H1 (cell line): ENCODE measurements at regions not wholly inside any gene's neighbourhood (a gene's known extent, or its start where the extent isn't known, plus 50 kb on each side); places are given as distances from the start of the nearest gene placed in this dataset.

Experiments
- CTCF ChIA-PET: fragments of 300-600 bp; sonication (Branson Sonifier 250); formaldehyde crosslinking; loops from one replicate; lab custom pipeline; 2021; ENCODE audit not compliant: partially characterized antibody; lab: Charles Lee
- POLR2A ChIA-PET: fragments of 300-600 bp; sonication (Branson Sonifier 250); formaldehyde crosslinking; loops from one replicate; lab custom pipeline; 2021; ENCODE audit warnings: inconsistent platforms; ENCODE audit not compliant: partially characterized antibody; lab: Charles Lee
- DNase-seq, 2 experiments: peaks; one replicate each; pipeline versions ENCODE4 v3.0.0 to v3.0.0-alpha.2; 2010 to 2022; ENCODE audit warnings: low spot score in 2 of 2, low read depth in 1 of 2, mixed read lengths in 1 of 2
- FAIRE-seq: peaks from 2 replicates; lab custom pipeline; 2011; peaks lifted over from hg19 to GRCh38; lab: Jason Lieb, UNC
- H2AFZ ChIP-seq: 2 replicates; pipeline ENCODE4 v1.8.1; 2012; ENCODE audit warnings: low read length, inconsistent platforms
- H2AK5ac ChIP-seq: 2 replicates; pipeline ENCODE4 v1.6.1; 2013; ENCODE audit warnings: low read depth, low read length
- H2BK120ac ChIP-seq: replicated peaks from 2 replicates; pipeline ENCODE3; 2013; ENCODE audit warnings: low read depth, low read length, inconsistent platforms
- H2BK12ac ChIP-seq: 2 replicates; pipeline ENCODE4 v1.6.1; 2013; ENCODE audit warnings: low read depth, low read length
- H2BK15ac ChIP-seq: 2 replicates; pipeline ENCODE4 v1.6.1; 2013; ENCODE audit warnings: low read length
- H2BK20ac ChIP-seq: 2 replicates; pipeline ENCODE4 v1.6.1; 2013; ENCODE audit warnings: low read length
- H2BK5ac ChIP-seq: 2 replicates; pipeline ENCODE4 v1.6.1; 2013; ENCODE audit warnings: low read depth, low read length
- H3K14ac ChIP-seq: 2 replicates; pipeline ENCODE4 v1.6.1; 2013; ENCODE audit warnings: inconsistent platforms; ENCODE audit not compliant: insufficient read length
- H3K18ac ChIP-seq: 2 replicates; pipeline ENCODE4 v1.6.1; 2013; ENCODE audit warnings: low read length; ENCODE audit errors: extremely low read depth
- H3K23ac ChIP-seq: 2 replicates; pipeline ENCODE4 v1.6.1; 2013; ENCODE audit warnings: inconsistent platforms; ENCODE audit not compliant: insufficient read length
- H3K23me2 ChIP-seq: 2 replicates; pipeline ENCODE4 v1.6.1; 2013; ENCODE audit warnings: low read depth, low read length
- H3K27ac ChIP-seq: 2 replicates; pipeline ENCODE4 v1.6.1; 2011; ENCODE audit warnings: low read depth, low read length, inconsistent platforms
- H3K27me3 ChIP-seq, 4 experiments: replicated peaks in 1 of 4; 1 replicate in 1 of 4; 2 replicates in 3 of 4; pipeline versions ENCODE4 v1.6.1 to v1.8.1; 2011 to 2013; ENCODE audit warnings: low read length in 3 of 4, mild to moderate bottlenecking in 3 of 4, inconsistent platforms in 2 of 4, mixed read lengths in 2 of 4, moderate library complexity in 1 of 4; ENCODE audit not compliant: control insufficient read depth in 3 of 4, insufficient read depth in 3 of 4; ENCODE audit errors: extremely low read depth in 1 of 4
- H3K36me3 ChIP-seq, 4 experiments: 2 replicates each; pipeline versions ENCODE4 v1.6.1 to v1.8.1; 2011 to 2013; ENCODE audit warnings: mild to moderate bottlenecking in 4 of 4, low read length in 3 of 4, moderate library complexity in 2 of 4, control low read depth in 1 of 4, inconsistent platforms in 1 of 4; ENCODE audit not compliant: insufficient read depth in 4 of 4, control insufficient read depth in 2 of 4
- H3K4ac ChIP-seq: replicated peaks from 2 replicates; pipeline ENCODE3; 2013; ENCODE audit warnings: low read length, low read depth, mixed read lengths, inconsistent platforms; ENCODE audit not compliant: insufficient read length
- H3K4me1 ChIP-seq, 4 experiments: replicated peaks in 1 of 4; 1 replicate in 1 of 4; 2 replicates in 3 of 4; pipeline versions ENCODE4 v1.6.1 to v1.8.1; 2011 to 2013; ENCODE audit warnings: low read length in 3 of 4, inconsistent platforms in 2 of 4, mixed read lengths in 1 of 4; ENCODE audit not compliant: insufficient read depth in 4 of 4, control insufficient read depth in 3 of 4
- H3K4me2 ChIP-seq, 2 experiments: 2 replicates each; pipeline versions ENCODE4 v1.6.1 to v1.8.1; 2011 to 2013; ENCODE audit warnings: low read depth in 2 of 2, low read length in 2 of 2, control low read depth in 1 of 2, inconsistent platforms in 1 of 2, mild to moderate bottlenecking in 1 of 2; ENCODE audit not compliant: insufficient read depth in 1 of 2
- H3K4me3 ChIP-seq, 4 experiments: fragments of 200-600, 300-600 bp in 1 of 4; sonication (generic), shearing (Covaris generic), sonication (Bioruptor Twin) in 1 of 4; 2 replicates each; pipeline versions ENCODE4 v1.5.1 to v1.8.1; 2011 to 2016; ENCODE audit warnings: low read length in 4 of 4, low read depth in 3 of 4, control low read depth in 2 of 4, inconsistent platforms in 2 of 4, mild to moderate bottlenecking in 2 of 4, mixed read lengths in 1 of 4, moderate library complexity in 1 of 4; ENCODE audit not compliant: insufficient read depth in 2 of 4; ENCODE audit errors: extremely low read depth in 1 of 4
- H3K56ac ChIP-seq: replicated peaks from 2 replicates; pipeline ENCODE3; 2013; ENCODE audit warnings: low read depth, mild to moderate bottlenecking, mixed read lengths, low read length, inconsistent platforms; ENCODE audit not compliant: insufficient read length
- H3K79me1 ChIP-seq: 2 replicates; pipeline ENCODE4 v1.6.1; 2013; ENCODE audit warnings: low read depth, low read length, control low read depth
- H3K79me2 ChIP-seq, 2 experiments: 2 replicates each; pipeline versions ENCODE4 v1.6.1 to v1.8.1; 2012 to 2013; ENCODE audit warnings: low read length in 2 of 2, mild to moderate bottlenecking in 2 of 2, inconsistent platforms in 1 of 2; ENCODE audit not compliant: insufficient read depth in 2 of 2, control insufficient read depth in 1 of 2
- H3K9ac ChIP-seq, 4 experiments: replicated peaks in 1 of 4; 1 replicate in 1 of 4; 2 replicates in 3 of 4; pipeline versions ENCODE4 v1.6.1 to v1.8.1; 2011 to 2013; ENCODE audit warnings: low read depth in 3 of 4, low read length in 3 of 4, control low read depth in 2 of 4, mild to moderate bottlenecking in 2 of 4, moderate library complexity in 2 of 4, inconsistent platforms in 1 of 4; ENCODE audit errors: extremely low read depth in 1 of 4
- H3K9me3 ChIP-seq, 2 experiments: 2 replicates each; pipeline versions ENCODE4 v1.6.1 to v1.8.1; 2012 to 2013; ENCODE audit warnings: mild to moderate bottlenecking in 2 of 2, moderate library complexity in 2 of 2, control low read depth in 1 of 2, inconsistent platforms in 1 of 2, low read depth in 1 of 2, low read length in 1 of 2, mixed read lengths in 1 of 2; ENCODE audit not compliant: insufficient read depth in 2 of 2
- H4K20me1 ChIP-seq, 2 experiments: replicated peaks in 1 of 2; 2 replicates each; pipeline versions ENCODE3 to v1.8.1; 2011 to 2013; ENCODE audit warnings: inconsistent platforms in 2 of 2, low read length in 2 of 2, mild to moderate bottlenecking in 1 of 2; ENCODE audit not compliant: insufficient read depth in 2 of 2, control insufficient read depth in 1 of 2
- H4K5ac ChIP-seq: 2 replicates; pipeline ENCODE4 v1.6.1; 2013; ENCODE audit warnings: low read length, low read depth, mixed read lengths, inconsistent platforms; ENCODE audit not compliant: insufficient read length
- H4K8ac ChIP-seq: 2 replicates; pipeline ENCODE4 v1.8.0; 2013; ENCODE audit warnings: mild to moderate bottlenecking, moderate library complexity, low read length, inconsistent platforms; ENCODE audit not compliant: insufficient read depth; ENCODE audit errors: extremely low read depth
- H4K91ac ChIP-seq: replicated peaks from 2 replicates; pipeline ENCODE3; 2013; ENCODE audit warnings: low read length, mixed read lengths, inconsistent platforms; ENCODE audit not compliant: insufficient read length
- BACH1 ChIP-seq: IDR thresholded peaks from 2 replicates; pipeline ENCODE4 v1.6.1; 2012; ENCODE audit warnings: low read length, improper control_type of control experiment
- CHD2 ChIP-seq: IDR thresholded peaks from 2 replicates; pipeline ENCODE4 v1.6.1; 2012; ENCODE audit warnings: low read length, improper control_type of control experiment
- EP300 ChIP-seq, 2 experiments: IDR thresholded peaks; 1 replicate in 1 of 2; 2 replicates in 1 of 2; pipeline ENCODE4 v1.6.1; 2011 to 2012; ENCODE audit warnings: low read depth in 2 of 2, low read length in 2 of 2, mild to moderate bottlenecking in 2 of 2, borderline replicate concordance in 1 of 2, inconsistent platforms in 1 of 2, moderate library complexity in 1 of 2
- HDAC6 ChIP-seq: IDR thresholded peaks from one replicate; pipeline ENCODE4 v1.7.1; 2012; ENCODE audit warnings: low read depth, mild to moderate bottlenecking, inconsistent platforms, low read length, moderate library complexity
- JUND ChIP-seq: IDR thresholded peaks from 2 replicates; pipeline ENCODE4 v1.6.1; 2011; ENCODE audit warnings: mild to moderate bottlenecking, improper control_type of control experiment, low read length
- KDM1A ChIP-seq: fragments of 200-600, 300-600 bp; sonication (generic); IDR thresholded peaks from 2 replicates; pipeline ENCODE4 v1.7.1; 2016; ENCODE audit warnings: mild to moderate bottlenecking, low read length, borderline replicate concordance
- KDM5A ChIP-seq: fragments of 200-600 bp; IDR thresholded peaks from 2 replicates; pipeline ENCODE4 v1.7.1; 2012; ENCODE audit warnings: mild to moderate bottlenecking, low read length, inconsistent platforms, mixed read lengths
- MAFK ChIP-seq: IDR thresholded peaks from 2 replicates; pipeline ENCODE4 v1.6.1; 2012; ENCODE audit warnings: low read depth, mild to moderate bottlenecking, improper control_type of control experiment, low read length
- PHF8 ChIP-seq: fragments of 200-600 bp; sonication (generic); conservative IDR thresholded peaks from 2 replicates; pipeline ENCODE4 v1.7.1; 2012; ENCODE audit warnings: low read depth, mild to moderate bottlenecking, inconsistent platforms, low read length, moderate library complexity
- RBBP5 ChIP-seq: IDR thresholded peaks from 2 replicates; pipeline ENCODE4 v1.7.1; 2012; ENCODE audit warnings: low read depth, mild to moderate bottlenecking, inconsistent platforms, low read length, moderate library complexity, borderline replicate concordance
- RXRA ChIP-seq: IDR thresholded peaks from 2 replicates; pipeline ENCODE4 v1.6.1; 2011; ENCODE audit warnings: low read depth, mild to moderate bottlenecking, low read length, moderate library complexity; ENCODE audit not compliant: insufficient read depth
- TEAD4 ChIP-seq: IDR thresholded peaks from 2 replicates; pipeline ENCODE4 v1.6.1; 2012; ENCODE audit warnings: low read depth, low read length, inconsistent platforms, mixed read lengths
- YY1 ChIP-seq: IDR thresholded peaks from 2 replicates; pipeline ENCODE4 v1.6.1; 2011; ENCODE audit warnings: low read depth, mild to moderate bottlenecking, low read length
- WGBS, 2 experiments: shearing (Covaris generic) in 1 of 2; methylation state at CpG; one replicate each; pipeline versions ENCODE4 v1.1.6 to v1.1.7; 2013 to 2015; ENCODE audit warnings: low lambda C conversion rate in 2 of 2, mixed read lengths in 2 of 2, inconsistent platforms in 1 of 2, low coverage in 1 of 2, missing lambda C conversion rate in 1 of 2; ENCODE audit not compliant: insufficient replicate concordance in 2 of 2, insufficient coverage in 1 of 2, insufficient read length in 1 of 2; ENCODE audit errors: extremely low coverage in 1 of 2, missing lambda C conversion rate in 1 of 2; 5-methylcytosine and 5-hydroxymethylcytosine counted together
- TF ChIP-seq, protein P1 (sequence below): IDR thresholded peaks from 2 replicates; pipeline ENCODE4 v1.6.1; 2011; ENCODE audit warnings: low read length, improper control_type of control experiment

GRCh38 chr2:67721516-67721915 is 324.4 kb downstream of the ETAA1 start:
- TF ChIP-seq BACH1 = no peak
- TF ChIP-seq PHF8 = no peak
- no peak for TF ChIP-seq TEAD4
- TF ChIP-seq, protein P1, sequence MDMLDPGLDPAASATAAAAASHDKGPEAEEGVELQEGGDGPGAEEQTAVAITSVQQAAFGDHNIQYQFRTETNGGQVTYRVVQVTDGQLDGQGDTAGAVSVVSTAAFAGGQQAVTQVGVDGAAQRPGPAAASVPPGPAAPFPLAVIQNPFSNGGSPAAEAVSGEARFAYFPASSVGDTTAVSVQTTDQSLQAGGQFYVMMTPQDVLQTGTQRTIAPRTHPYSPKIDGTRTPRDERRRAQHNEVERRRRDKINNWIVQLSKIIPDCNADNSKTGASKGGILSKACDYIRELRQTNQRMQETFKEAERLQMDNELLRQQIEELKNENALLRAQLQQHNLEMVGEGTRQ = no peak
- no peak for TF ChIP-seq YY1
- TF ChIP-seq RBBP5 = no peak
- no peak for TF ChIP-seq JUND
- TF ChIP-seq EP300 (IDR thresholded peaks at IDR 0.05; ENCODE audit: borderline replicate concordance in 1 of 2, low read depth in 2 of 2, low read length in 2 of 2) = no peak
- TF ChIP-seq KDM1A = no peak
- TF ChIP-seq KDM5A = no peak
- TF ChIP-seq CHD2 = no peak
- TF ChIP-seq RXRA = no peak
- no peak for TF ChIP-seq MAFK
- TF ChIP-seq HDAC6 = no peak
- H3K23me2 ChIP-seq = no peaks in the 10 kb centered on the region
- no peaks in the 10 kb centered on the region for H4K20me1 ChIP-seq
- peaks cover 0 to 2% of the 10 kb centered on the region in 2 experiments; a peak in 1 of 4 replicates for H3K9me3 ChIP-seq
- no peak for DNase-seq
- no peak overlapping the region for H4K5ac ChIP-seq
- no peak overlapping the region for H4K91ac ChIP-seq
- no peak overlapping the region for H3K56ac ChIP-seq
- no peak overlapping the region for H2BK12ac ChIP-seq
- no peaks in the 10 kb centered on the region; a peak in 1 of 8 replicates for H3K36me3 ChIP-seq
- H2BK120ac ChIP-seq = no peak overlapping the region
- H2BK5ac ChIP-seq = no peak overlapping the region
- no peak overlapping the region for H3K14ac ChIP-seq
- no peak overlapping the region for H2BK15ac ChIP-seq
- no peak overlapping the region for H2AK5ac ChIP-seq
- H3K4me2 ChIP-seq = no peak overlapping the region
- H3K4me3 ChIP-seq = no peak overlapping the region
- no peak overlapping the region for H3K27ac ChIP-seq
- no peak overlapping the region for H2AFZ ChIP-seq
- CTCF ChIA-PET = no interaction called here
- no peak overlapping the region for H3K4ac ChIP-seq
- H3K79me1 ChIP-seq = no peaks in the 10 kb centered on the region
- POLR2A ChIA-PET = no interaction called here
- H3K9ac ChIP-seq = no peak overlapping the region
- no peak overlapping the region for H3K23ac ChIP-seq
- no peak overlapping the region for H3K18ac ChIP-seq
- FAIRE-seq = no peak
- no peaks in the 10 kb centered on the region for H3K4me1 ChIP-seq
- no peaks in the 10 kb centered on the region for H3K79me2 ChIP-seq
- H4K8ac ChIP-seq = no peak overlapping the region
- H3K27me3 ChIP-seq = no peaks in the 10 kb centered on the region
- no peak overlapping the region for H2BK20ac ChIP-seq
- 91% methylated on average over 1 of the region's 1 CpG; no CpG with 5 or more reads in 1 of the 2 experiments for WGBS, 2 experiments
